AG08396 (cell line): ENCODE measurements at regions not wholly inside any gene's neighbourhood (a gene's known extent, or its start where the extent isn't known, plus 50 kb on each side); places are given as distances from the start of the nearest gene placed in this dataset.
"Not testable (repeated sequence)": the region's sequence is repeated elsewhere in the genome, so short reads cannot be mapped to it uniquely, and the experiment has no call there.

ENCODE experiments used
- DNase-seq: peaks from one replicate; pipeline ENCODE4 v3.0.0; 2012; ENCODE audit warnings: low spot score, mixed read lengths

- DNase-seq: no peak
Measured at GRCh38 chr18:10248738-10249137, 205.7 kb upstream of the APCDD1 start.

DNA sequence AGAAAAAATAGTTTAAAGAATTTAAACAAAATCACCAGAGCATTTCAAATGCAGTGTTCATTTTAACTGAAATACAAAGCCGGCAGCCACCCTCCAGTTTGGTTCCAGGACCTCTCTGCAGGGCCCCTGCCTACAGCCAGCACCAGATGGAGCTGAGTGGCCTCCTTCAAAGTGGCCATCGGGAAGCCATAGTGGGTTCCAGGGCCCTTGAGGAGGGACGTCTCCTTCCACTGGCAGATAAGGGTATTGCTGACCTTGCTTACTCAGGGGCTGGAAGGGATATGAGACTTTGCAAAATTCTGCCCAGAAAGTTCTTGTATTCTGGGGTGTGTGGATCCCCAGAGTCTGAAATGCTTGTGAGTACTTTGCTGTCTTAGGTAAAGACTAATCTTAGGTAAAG is 205.2 kb upstream of the APCDD1 start:
- no peak for DNase-seq

GRCh38 chr18:10249801-10250200 is 204.6 kb upstream of the APCDD1 start:
- no peak for DNase-seq

- no peak for DNase-seq
Measured at GRCh38 chr18:10252494-10252893, 201.9 kb upstream of the APCDD1 start.

DNA sequence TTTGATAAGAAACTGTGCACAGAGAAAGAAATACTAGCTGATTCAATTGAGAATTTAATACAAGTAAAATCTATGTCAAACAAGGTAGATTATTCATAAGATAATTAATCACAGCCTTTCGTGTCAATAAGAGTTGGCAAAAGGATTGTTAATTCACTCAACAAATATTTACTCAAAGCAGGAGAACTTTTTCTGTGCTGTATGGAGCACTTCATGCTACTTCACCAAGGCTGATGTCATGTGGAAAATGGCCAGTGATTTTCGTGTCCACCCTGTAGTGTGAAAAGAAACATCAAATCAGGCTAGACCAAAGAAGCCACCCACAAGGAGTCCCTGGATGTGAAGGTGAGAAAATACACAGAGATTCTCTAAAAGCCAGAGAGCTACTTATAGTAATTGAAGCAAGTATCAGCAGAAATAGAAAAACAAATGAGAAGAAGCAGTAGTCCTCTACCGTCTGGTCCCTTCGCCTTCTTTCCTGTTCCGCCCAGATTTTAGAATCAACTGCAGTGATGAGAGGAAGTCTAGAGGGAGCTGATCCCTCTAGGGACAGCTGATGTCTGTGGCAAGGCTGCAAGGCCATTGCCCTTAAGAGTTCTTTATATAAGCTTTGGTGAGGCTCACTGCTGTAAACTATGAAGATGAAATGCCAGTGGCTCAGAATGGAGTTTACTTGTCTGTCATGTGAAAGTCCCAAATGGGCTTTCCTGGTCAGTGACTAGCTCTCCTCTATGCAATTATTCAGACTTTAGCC is 201.3 kb upstream of the APCDD1 start:
- no peak for DNase-seq

GRCh38 chr18:10256276-10256675 is 198.2 kb upstream of the APCDD1 start:
- not testable (repeated sequence) for DNase-seq

DNA sequence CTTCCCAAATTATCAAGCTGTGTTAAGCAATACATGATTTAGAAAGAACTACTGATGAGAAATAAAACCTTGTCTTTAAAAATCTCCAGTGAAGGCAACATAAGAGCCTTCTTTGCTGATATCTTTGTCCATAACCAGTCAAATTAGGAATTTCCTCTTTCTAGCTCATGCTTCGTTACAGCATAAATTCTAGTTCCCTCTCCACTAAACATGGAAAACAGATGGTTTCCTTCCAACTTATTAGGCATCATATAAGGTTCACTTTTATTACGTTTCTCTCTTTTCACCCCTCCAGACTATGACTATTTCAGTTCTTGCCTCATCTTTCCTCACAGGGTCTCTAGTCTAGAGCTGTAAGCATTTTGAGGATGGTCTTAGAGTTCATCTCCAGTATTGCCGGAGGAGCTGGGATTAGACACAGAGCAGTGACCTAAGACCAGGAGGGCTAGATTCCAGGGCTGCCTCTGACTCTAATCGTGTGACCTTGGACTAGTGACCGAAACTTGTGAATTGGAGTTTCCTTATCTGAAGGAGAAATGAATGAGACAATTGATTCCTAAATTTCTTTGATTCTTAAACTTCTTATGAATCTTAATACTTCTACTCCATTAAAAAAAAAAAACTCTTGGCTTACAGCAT is 195.5 kb upstream of the APCDD1 start:
- DNase-seq: no peak

- DNase-seq: no peak
Measured at GRCh38 chr18:10259901-10260300, 194.5 kb upstream of the APCDD1 start.

DNA sequence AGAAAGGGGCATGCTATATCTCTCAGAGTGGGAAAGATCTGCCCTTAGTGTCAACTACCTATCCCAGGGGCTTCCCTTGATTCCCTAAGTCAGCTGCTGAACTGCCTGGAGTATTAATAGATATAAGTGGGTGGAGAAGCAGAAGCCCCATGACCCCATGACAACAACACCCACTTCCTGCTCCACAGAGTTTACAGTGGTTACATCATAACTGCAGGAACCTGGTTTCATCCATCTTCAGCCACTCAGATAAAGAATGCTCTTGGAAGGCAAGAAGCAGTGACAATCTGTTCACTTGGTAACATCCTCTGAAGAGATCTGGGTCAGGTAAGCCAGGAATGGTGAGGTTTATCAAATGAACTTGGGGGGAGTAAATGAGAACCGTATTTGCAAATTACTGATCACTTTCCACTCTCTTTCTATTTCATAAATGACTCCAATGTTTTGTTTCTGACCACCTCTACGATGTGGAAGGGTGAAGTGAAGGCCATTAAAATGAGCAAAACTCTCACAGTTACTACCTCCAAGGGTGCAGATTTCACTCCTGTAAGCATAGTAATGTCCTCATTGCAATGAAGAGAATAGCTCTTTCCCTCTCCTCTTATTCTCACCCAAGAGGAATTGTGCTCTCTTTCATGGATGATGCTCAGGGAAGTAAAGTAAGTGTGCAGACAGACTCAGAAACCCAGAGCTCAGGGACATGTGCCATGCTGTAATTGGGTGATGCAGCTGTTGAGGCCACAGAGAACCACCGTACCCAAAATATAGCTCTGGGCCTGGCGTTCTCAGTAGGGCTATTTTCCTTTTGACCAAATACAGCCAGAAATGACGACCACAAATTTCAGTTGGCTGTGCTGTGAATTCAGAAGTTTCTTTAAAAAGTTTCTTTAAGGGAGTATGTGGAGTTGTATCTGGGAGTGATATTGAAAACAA is 192.8 kb upstream of the APCDD1 start:
- no peak for DNase-seq

DNA sequence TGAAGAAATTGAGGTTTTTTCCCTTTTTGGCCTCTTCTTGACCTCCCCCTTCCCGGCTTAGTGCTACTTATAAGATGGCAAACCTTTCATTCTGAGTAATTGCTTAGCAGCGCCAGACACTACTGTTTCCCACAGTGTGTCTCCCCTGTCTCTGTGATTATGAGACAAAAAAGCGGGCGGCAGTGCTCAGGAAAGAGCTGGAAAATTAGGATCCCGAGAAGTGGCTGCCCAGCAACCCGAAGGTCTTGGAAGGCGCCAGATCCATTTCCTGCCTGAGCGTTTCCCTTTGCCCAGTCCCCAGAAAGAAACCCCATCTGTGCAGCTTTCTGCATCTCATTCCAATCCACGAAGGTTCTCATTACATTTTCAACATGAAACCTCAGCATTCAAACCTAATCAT is 191.9 kb upstream of the APCDD1 start:
- no peak for DNase-seq

DNA sequence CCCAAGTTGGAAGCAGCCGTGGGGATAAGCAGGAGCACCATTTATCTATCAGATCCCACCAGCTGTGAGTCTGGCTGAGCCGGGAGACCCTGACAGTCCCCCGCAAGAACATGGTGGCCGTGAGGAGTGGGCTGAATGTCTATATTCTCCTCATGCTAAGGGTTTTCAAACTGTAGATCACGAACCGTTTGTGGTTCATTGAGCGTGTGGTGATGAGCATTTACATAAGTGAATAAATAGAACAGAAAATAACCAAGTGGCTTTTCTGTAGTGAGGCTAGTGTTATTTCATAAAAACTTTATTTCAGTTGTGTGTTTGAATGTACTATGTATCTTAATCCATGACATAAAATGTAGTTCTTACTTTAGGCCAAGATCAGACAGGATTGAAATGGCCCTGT is 190.2 kb upstream of the APCDD1 start:
- DNase-seq: no peak

DNA sequence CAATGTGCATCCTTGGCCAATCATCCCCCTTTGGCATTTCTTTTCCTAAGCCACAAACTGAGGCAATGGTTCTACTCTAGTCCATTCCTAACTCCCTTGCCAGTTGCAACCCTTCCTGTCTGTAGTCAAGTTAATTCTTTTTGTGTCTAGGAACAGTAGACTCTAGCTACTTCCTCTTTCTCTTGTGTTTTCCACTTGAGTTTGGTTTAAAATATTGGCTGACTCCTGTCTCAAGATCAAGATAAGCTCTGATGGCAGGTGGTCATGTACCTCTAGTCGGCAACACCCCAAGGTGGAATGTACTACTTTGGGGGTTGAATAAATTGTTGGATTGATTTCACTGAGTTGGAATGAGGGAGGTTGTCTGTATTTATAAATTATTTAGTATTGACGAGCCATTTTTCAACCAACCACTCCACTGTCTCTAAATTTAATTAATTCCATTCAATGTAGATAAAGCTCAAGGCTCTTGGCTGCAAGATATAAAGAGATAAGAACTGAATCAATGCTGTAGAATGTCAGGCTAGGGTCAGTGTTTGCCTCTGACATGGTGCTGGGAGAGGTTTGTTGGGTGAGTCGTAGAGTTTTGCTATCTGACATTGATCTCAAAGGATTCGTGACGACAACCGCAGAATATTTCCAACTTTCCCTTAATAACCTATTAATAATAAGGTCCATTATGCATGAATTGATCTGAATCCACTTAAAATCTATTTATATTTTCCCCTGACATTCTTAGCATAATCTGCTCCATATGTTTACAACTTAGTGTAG is 188.7 kb upstream of the APCDD1 start:
- DNase-seq: no peak

DNA sequence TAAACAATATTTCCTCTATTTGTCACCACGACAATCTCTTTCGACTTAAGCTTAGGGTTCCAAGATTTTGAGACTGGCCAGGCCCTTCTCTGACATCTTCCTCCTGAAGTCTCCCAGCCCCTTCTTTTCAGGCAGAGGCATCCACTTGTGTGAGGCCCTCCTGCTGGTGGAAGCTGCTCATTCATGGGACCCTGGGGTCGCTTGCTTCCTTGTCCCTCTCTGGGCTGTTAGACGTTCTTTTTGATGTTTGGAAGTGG is 188.2 kb upstream of the APCDD1 start:
- no peak for DNase-seq

GRCh38 chr18:10269261-10269660 is 185.2 kb upstream of the APCDD1 start:
- no peak for DNase-seq

- DNase-seq: peak; percentile 39
Measured at GRCh38 chr18:10270151-10270571, 184.3 kb upstream of the APCDD1 start.

DNA sequence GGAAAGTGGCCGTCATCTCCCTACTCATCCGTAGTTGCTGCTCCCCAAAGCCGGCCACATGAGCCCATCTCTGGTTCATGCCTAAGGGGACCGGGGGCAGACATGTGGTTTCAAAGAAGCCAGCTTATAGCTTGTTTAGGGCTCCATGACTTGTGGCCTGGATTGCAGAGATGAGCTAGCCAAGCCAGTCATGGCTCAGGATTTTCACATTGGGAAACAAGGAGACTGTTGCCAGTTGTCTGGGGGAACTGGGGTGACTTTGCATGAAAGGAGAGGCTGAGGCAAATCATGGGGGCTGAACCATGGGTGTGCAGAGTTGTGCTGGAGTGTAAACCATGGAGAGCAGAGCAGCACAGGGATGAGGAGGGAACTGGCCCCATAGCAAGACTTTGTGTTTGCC is 183.0 kb upstream of the APCDD1 start:
- peak; percentile 33 for DNase-seq

DNA sequence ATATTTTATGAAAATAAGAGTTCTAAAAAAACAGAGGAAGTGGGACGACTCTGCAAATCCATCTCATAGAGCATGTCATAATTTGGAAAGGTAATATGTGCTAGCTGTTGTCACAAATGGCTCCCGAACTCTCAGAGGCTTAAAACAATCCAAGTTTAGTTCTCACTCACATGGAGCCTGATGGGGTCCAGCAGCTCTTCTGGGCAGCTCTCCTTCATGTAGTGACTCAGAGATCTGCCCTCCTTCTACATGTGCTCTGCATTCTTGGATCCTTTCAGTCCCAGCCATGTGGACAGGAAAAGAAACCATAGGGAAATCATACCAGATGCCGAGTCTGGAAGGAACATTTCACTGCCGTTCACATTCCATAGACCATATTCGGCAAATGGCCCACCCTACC is 180.1 kb upstream of the APCDD1 start:
- peak; percentile 64 for DNase-seq

- no peak for DNase-seq
Measured at GRCh38 chr18:10275486-10275885, 178.9 kb upstream of the APCDD1 start.

- no peak for DNase-seq
Measured at GRCh38 chr18:10278265-10278664, 176.2 kb upstream of the APCDD1 start.

GRCh38 chr18:10279471-10279870 is 175.0 kb upstream of the APCDD1 start:
- DNase-seq: no peak

DNA sequence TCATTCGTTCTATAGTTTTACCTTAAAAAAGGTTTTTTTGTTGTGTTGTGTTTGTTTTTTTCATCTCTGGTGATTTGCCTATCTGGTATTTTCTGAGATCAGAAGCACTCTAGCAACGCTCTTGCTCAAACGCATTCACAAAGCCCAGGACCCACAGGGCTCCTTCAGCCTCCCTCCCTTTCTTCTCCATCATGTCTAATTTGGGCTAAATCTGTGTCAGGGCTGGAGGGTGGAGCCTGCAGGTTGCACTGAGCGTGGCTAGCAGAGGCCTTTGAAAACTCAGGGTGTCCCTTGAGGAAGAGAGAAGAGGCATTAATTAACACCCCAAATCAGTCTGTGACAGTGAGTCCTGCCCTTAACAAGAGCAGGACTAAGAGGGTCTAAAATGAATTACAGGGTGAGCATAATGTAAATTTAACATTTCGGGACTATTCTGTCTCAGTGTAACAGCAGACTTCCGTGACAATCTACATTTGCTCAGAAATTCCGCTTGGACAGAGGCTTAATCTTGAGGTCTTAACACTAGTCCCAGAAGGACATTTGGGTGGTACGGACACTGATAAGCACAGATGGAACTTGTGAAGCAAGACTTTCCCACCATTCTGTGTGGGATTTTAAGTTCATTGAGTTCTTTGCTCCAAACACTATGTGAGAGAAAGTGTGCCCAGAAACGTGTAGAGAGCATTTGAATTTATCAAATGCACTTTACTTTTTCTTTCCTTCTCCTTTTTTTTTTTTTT is 174.4 kb upstream of the APCDD1 start:
- no peak for DNase-seq
